Natural killer cell (primary cell): ENCODE measurements at regions not wholly inside any gene's neighbourhood (a gene's known extent, or its start where the extent isn't known, plus 50 kb on each side); places are given as distances from the start of the nearest gene placed in this dataset.

Experiments used
- ATAC-seq, 3 donors: fragments of 150-1000 bp in 2 of 3; fragments of 200-7000 bp in 1 of 3; cut with Tn5 transposase; 1 replicate in 1 of 3; 2 replicates in 2 of 3; pipeline ENCODE4 v1.10.0; 2021; ENCODE audit warnings: mild to moderate bottlenecking in 2 of 3, moderate library complexity in 2 of 3
- DNase-seq, 2 donors: peaks; one replicate each; pipeline versions ENCODE4 v3.0.0 to v3.0.0-alpha.2; 2013 to 2021; ENCODE audit warnings: mixed read lengths in 1 of 2
- H3K27ac ChIP-seq: one replicate; pipeline ENCODE4 v1.5.1; 2013; ENCODE audit warnings: mild to moderate bottlenecking, low read length
- H3K27me3 ChIP-seq: one replicate; pipeline ENCODE4 v1.6.1; 2013; ENCODE audit warnings: low read length; ENCODE audit not compliant: control insufficient read depth, insufficient read depth
- H3K36me3 ChIP-seq: one replicate; pipeline ENCODE4 v1.6.1; 2013; ENCODE audit warnings: low read length; ENCODE audit not compliant: control insufficient read depth, insufficient read depth
- H3K4me1 ChIP-seq: one replicate; pipeline ENCODE4 v1.6.1; 2013; ENCODE audit warnings: low read length; ENCODE audit not compliant: control insufficient read depth, insufficient read depth
- H3K4me3 ChIP-seq: one replicate; pipeline ENCODE4 v1.5.1; 2013; ENCODE audit warnings: low read length
- H3K9me3 ChIP-seq: one replicate; pipeline ENCODE4 v1.6.1; 2013; ENCODE audit warnings: low read length; ENCODE audit not compliant: control insufficient read depth, insufficient read depth
- H3K27ac Mint-ChIP-seq, 2 donors: one replicate each; pipeline ENCODE4 v1.8.0; 2022; ENCODE audit warnings: mild to moderate bottlenecking in 2 of 2, mixed read lengths in 2 of 2, moderate library complexity in 1 of 2
- H3K27me3 Mint-ChIP-seq, 2 donors: one replicate each; pipeline ENCODE4 v1.8.0; 2022; ENCODE audit warnings: low read depth in 2 of 2, mixed read lengths in 2 of 2
- H3K36me3 Mint-ChIP-seq: one replicate; pipeline ENCODE4 v1.8.0; 2022; ENCODE audit warnings: mixed read lengths
- H3K4me1 Mint-ChIP-seq, 2 donors: one replicate each; pipeline ENCODE4 v1.8.0; 2022; ENCODE audit warnings: mixed read lengths in 2 of 2
- H3K4me3 Mint-ChIP-seq: one replicate; pipeline ENCODE4 v1.8.0; 2022; ENCODE audit warnings: mild to moderate bottlenecking, moderate library complexity, mixed read lengths
- H3K9me3 Mint-ChIP-seq, 2 donors: one replicate each; pipeline ENCODE4 v1.8.0; 2022; ENCODE audit warnings: mixed read lengths in 2 of 2
- CTCF ChIP-seq: fragments of 200-600 bp; IDR thresholded peaks from one replicate; pipeline ENCODE4 v1.8.0; 2022; ENCODE audit warnings: antibody characterized with exemption
- WGBS: methylation state at CpG from one replicate; pipeline ENCODE4 v1.1.7; 2013; ENCODE audit warnings: missing lambda C conversion rate; ENCODE audit not compliant: insufficient coverage; 5-methylcytosine and 5-hydroxymethylcytosine counted together
- intact Hi-C: fragments of 100-400 bp; cut with micrococcal nuclease; formaldehyde crosslinking; loops from one replicate; pipeline ENCODE4 v1.14.2; 2022

- H3K36me3 Mint-ChIP-seq: no peaks in the 10 kb centered on the region
- WGBS: 61% methylated on average over 31 of the region's 31 CpGs
- Histone ChIP-seq H3K9me3 (no peaks in the 10 kb centered on the region), H3K27ac (no peak overlapping the region), H3K4me1 (no peaks in the 10 kb centered on the region), H3K27me3 (no peaks in the 10 kb centered on the region), H3K4me3 (no peak overlapping the region), H3K36me3 (no peaks in the 10 kb centered on the region)
- H3K4me1 Mint-ChIP-seq: no peaks in the 10 kb centered on the region
- intact Hi-C loops: no loop called here
- no peak for ATAC-seq
- H3K27ac Mint-ChIP-seq: no peak overlapping the region
- no peaks in the 10 kb centered on the region for H3K9me3 Mint-ChIP-seq
- DNase-seq: no peak
- no peak overlapping the region for H3K4me3 Mint-ChIP-seq
- peaks cover 7 to 9% of the 10 kb centered on the region in 2 donors for H3K27me3 Mint-ChIP-seq
- TF ChIP-seq CTCF: no peak
Observed at GRCh38 chr9:135243201-135244190, 156.0 kb downstream of the OLFM1 start.

GRCh38 chr9:135244271-135245221, 157.1 kb downstream of the OLFM1 start:
- DNase-seq (no peak), ATAC-seq (no peak)
- H3K4me3 ChIP-seq: no peak overlapping the region
- H3K4me3 Mint-ChIP-seq: no peak overlapping the region
- H3K36me3 Mint-ChIP-seq: no peaks in the 10 kb centered on the region
- intact Hi-C loops: no loop called here
- no peaks in the 10 kb centered on the region for H3K36me3 ChIP-seq
- no peaks in the 10 kb centered on the region for H3K27me3 ChIP-seq
- no peaks in the 10 kb centered on the region for H3K4me1 ChIP-seq
- WGBS: 87% methylated on average over 42 of the region's 42 CpGs
- H3K9me3 ChIP-seq: no peaks in the 10 kb centered on the region
- no peaks in the 10 kb centered on the region for H3K9me3 Mint-ChIP-seq
- H3K4me1 Mint-ChIP-seq: no peaks in the 10 kb centered on the region
- H3K27me3 Mint-ChIP-seq: peaks cover 7 to 9% of the 10 kb centered on the region in 2 donors
- H3K27ac ChIP-seq: no peak overlapping the region
- TF ChIP-seq CTCF: no peak
- H3K27ac Mint-ChIP-seq: no peak overlapping the region

GRCh38 chr9:135245482-135246247, 158.2 kb downstream of the OLFM1 start:
- no peak for TF ChIP-seq CTCF
- no peaks in the 10 kb centered on the region for H3K36me3 Mint-ChIP-seq
- H3K27me3 Mint-ChIP-seq: peaks cover 7 to 9% of the 10 kb centered on the region in 2 donors
- intact Hi-C loops: no loop called here
- no peak overlapping the region for H3K27ac Mint-ChIP-seq
- Histone ChIP-seq H3K36me3 (no peaks in the 10 kb centered on the region), H3K27ac (no peak overlapping the region), H3K4me3 (no peak overlapping the region), H3K27me3 (no peaks in the 10 kb centered on the region), H3K9me3 (no peaks in the 10 kb centered on the region), H3K4me1 (no peaks in the 10 kb centered on the region)
- DNase-seq (no peak), ATAC-seq (no peak)
- 90% methylated on average over 22 of the region's 22 CpGs for WGBS
- H3K4me1 Mint-ChIP-seq: no peaks in the 10 kb centered on the region
- H3K9me3 Mint-ChIP-seq: no peaks in the 10 kb centered on the region
- no peak overlapping the region for H3K4me3 Mint-ChIP-seq
